HCT116 (cell line): ENCODE measurements at regions not wholly inside any gene's neighbourhood (a gene's known extent, or its start where the extent isn't known, plus 50 kb on each side); places are given as distances from the start of the nearest gene placed in this dataset.

Experiments
- ATAC-seq: fragments of 200-7000 bp; cut with Tn5 transposase; 2 replicates; pipeline ENCODE4 v1.9.1; 2020; ENCODE audit warnings: mild to moderate bottlenecking, moderate library complexity
- BruUV-seq: library from RNA; stranded (reverse); fragments of 400-500 nt; replicated peaks from 2 replicates; lab custom pipeline; 2021; lab: Mats Ljungman, UMichigan
- CTCF ChIA-PET: fragments of 300-600 bp; sonication (Branson Sonifier 250); formaldehyde crosslinking; loops from one replicate; lab custom pipeline; 2021; ENCODE audit warnings: antibody characterized with exemption; lab: Charles Lee
- POLR2A ChIA-PET: fragments of 300-600, 350-600 bp; sonication (Branson Sonifier 250); formaldehyde crosslinking; loops from one replicate; lab custom pipeline; 2021; ENCODE audit warnings: antibody characterized with exemption; lab: Charles Lee
- RAD21 ChIA-PET, 2 experiments: fragments of 300-600 bp; sonication (Branson Sonifier 250); formaldehyde crosslinking; loops; one replicate each; lab custom pipeline; 2023; ENCODE audit warnings: low total read pairs in 2 of 2; ENCODE audit not compliant: uncharacterized antibody in 2 of 2, unreplicated experiment in 2 of 2, low non-redundant PET in 1 of 2; lab: Charles Lee
- DNase-seq: peaks from one replicate; pipeline ENCODE4 v3.0.0-alpha.2; 2010; ENCODE audit warnings: low read depth, low spot score
- H2AFZ ChIP-seq: fragments of 200-600 bp; shearing (Covaris generic), sonication (generic); 2 replicates; pipeline ENCODE4 v1.6.1; 2017; ENCODE audit warnings: low read depth, mixed run types, mixed read lengths, antibody characterized with exemption, low read length; ENCODE audit not compliant: poor library complexity, severe bottlenecking
- H3K27ac ChIP-seq: 2 replicates; pipeline ENCODE4 v1.5.1; 2012; ENCODE audit warnings: low read depth, low read length
- H3K27me3 ChIP-seq: fragments of 200-600 bp; sonication (generic); 2 replicates; pipeline ENCODE4 v1.6.1; 2016; ENCODE audit warnings: mixed run types, low read length, mixed read lengths; ENCODE audit not compliant: insufficient read depth
- H3K36me3 ChIP-seq, 2 experiments: fragments of 200-500 bp in 1 of 2; fragments of 200-600 bp in 1 of 2; sonication (Bioruptor generic) in 1 of 2; sonication (generic) in 1 of 2; 2 replicates each; pipeline versions ENCODE4 v1.5.1 to v1.6.1; 2014 to 2016; ENCODE audit warnings: low read length in 2 of 2, inconsistent platforms in 1 of 2, mixed read lengths in 1 of 2, mixed run types in 1 of 2; ENCODE audit not compliant: insufficient read depth in 2 of 2, control insufficient read depth in 1 of 2
- H3K4me1 ChIP-seq, 2 experiments: fragments of 200-600 bp in 1 of 2; sonication (generic) in 1 of 2; 2 replicates each; pipeline versions ENCODE4 v1.5.1 to v1.6.1; 2012 to 2017; ENCODE audit warnings: low read length in 2 of 2, inconsistent platforms in 1 of 2, mild to moderate bottlenecking in 1 of 2, mixed read lengths in 1 of 2, mixed run types in 1 of 2, moderate library complexity in 1 of 2; ENCODE audit not compliant: insufficient read depth in 2 of 2, control insufficient read depth in 1 of 2
- H3K4me2 ChIP-seq: fragments of 200-600 bp; sonication (generic); 2 replicates; pipeline ENCODE4 v1.6.1; 2017; ENCODE audit warnings: mixed run types, low read length, mixed read lengths
- H3K4me3 ChIP-seq, 2 experiments: fragments of 200-600 bp in 1 of 2; sonication (generic) in 1 of 2; replicated peaks in 1 of 2; 2 replicates each; pipeline ENCODE4 v1.5.1; 2011 to 2016; ENCODE audit warnings: low read length in 2 of 2, control low read depth in 1 of 2, low read depth in 1 of 2, mild to moderate bottlenecking in 1 of 2, mixed read lengths in 1 of 2, mixed run types in 1 of 2
- H3K79me2 ChIP-seq: fragments of 200-600 bp; sonication (generic); 2 replicates; pipeline ENCODE4 v1.6.1; 2017; ENCODE audit warnings: mild to moderate bottlenecking, mixed run types, low read length, moderate library complexity, mixed read lengths; ENCODE audit not compliant: insufficient read depth
- H3K9ac ChIP-seq: fragments of 200-600 bp; sonication (generic); 2 replicates; pipeline ENCODE4 v1.6.1; 2016; ENCODE audit warnings: low read length, mixed read lengths
- H3K9me2 ChIP-seq: fragments of 200-600 bp; sonication (generic), shearing (Covaris generic); 2 replicates; pipeline ENCODE4 v1.6.1; 2017; ENCODE audit warnings: mixed run types, mild to moderate bottlenecking, moderate library complexity; ENCODE audit not compliant: insufficient read depth
- H3K9me3 ChIP-seq, 2 experiments: fragments of 200-500 bp in 1 of 2; fragments of 200-600 bp in 1 of 2; sonication (Bioruptor generic) in 1 of 2; sonication (generic) in 1 of 2; 2 replicates each; pipeline ENCODE4 v1.6.1; 2014 to 2017; ENCODE audit warnings: low read length in 2 of 2, mixed read lengths in 2 of 2, inconsistent platforms in 1 of 2, low read depth in 1 of 2, mild to moderate bottlenecking in 1 of 2, mixed run types in 1 of 2, moderate library complexity in 1 of 2; ENCODE audit not compliant: control insufficient read depth in 1 of 2, insufficient read depth in 1 of 2
- H4K20me1 ChIP-seq: fragments of 200-600 bp; sonication (generic), shearing (Covaris generic); 2 replicates; pipeline ENCODE4 v1.6.1; 2017; ENCODE audit warnings: mixed run types, mild to moderate bottlenecking, moderate library complexity; ENCODE audit not compliant: insufficient read depth
- ELF1 ChIP-seq: IDR thresholded peaks from 2 replicates; pipeline ENCODE4 v1.6.1; 2012; ENCODE audit warnings: low read depth, borderline replicate concordance
- EZH2 ChIP-seq: fragments of 200-600 bp; sonication (generic); IDR thresholded peaks from 2 replicates; pipeline ENCODE4 v1.6.1; 2017; ENCODE audit warnings: antibody characterized with exemption, mixed run types
- EZH2phosphoT487 ChIP-seq: fragments of 200-600 bp; IDR thresholded peaks from 2 replicates; pipeline ENCODE4 v1.6.1; 2018; ENCODE audit warnings: antibody characterized with exemption, borderline replicate concordance
- POLR2A ChIP-seq: IDR thresholded peaks from 2 replicates; pipeline ENCODE4 v1.7.0; 2011; ENCODE audit warnings: borderline replicate concordance; ENCODE audit not compliant: insufficient read depth, insufficient read length; ENCODE audit errors: extremely low read depth
- POLR2AphosphoS5 ChIP-seq: IDR thresholded peaks from 2 replicates; pipeline ENCODE4 v1.6.1; 2011; ENCODE audit warnings: mild to moderate bottlenecking, low read depth, low read length, moderate library complexity
- RAD21 ChIP-seq: IDR thresholded peaks from 2 replicates; pipeline ENCODE4 v1.6.1; 2012; ENCODE audit warnings: low read depth, mild to moderate bottlenecking
- SIN3A ChIP-seq: IDR thresholded peaks from 2 replicates; pipeline ENCODE4 v1.6.1; 2012; ENCODE audit warnings: low read depth
- SP1 ChIP-seq: IDR thresholded peaks from 2 replicates; pipeline ENCODE4 v1.6.1; 2012; ENCODE audit warnings: low read depth
- YY1 ChIP-seq: IDR thresholded peaks from 2 replicates; pipeline ENCODE4 v1.6.1; 2011; ENCODE audit warnings: low read length, low read depth, moderate library complexity, mild to moderate bottlenecking; ENCODE audit not compliant: insufficient replicate concordance; ENCODE audit errors: extremely low read depth
- ZFX ChIP-seq: fragments of 450-650 bp; IDR thresholded peaks from 2 replicates; pipeline ENCODE4 v1.6.1; 2017
- intact Hi-C: fragments of 100-400 bp; cut with micrococcal nuclease; formaldehyde crosslinking; loops from 2 replicates; pipeline ENCODE4 v1.10.0; 2022
- TF ChIP-seq, protein P1 (sequence below): IDR thresholded peaks from 2 replicates; pipeline ENCODE4 v1.6.1; 2011; ENCODE audit warnings: mild to moderate bottlenecking, low read length, moderate library complexity; ENCODE audit not compliant: insufficient replicate concordance; ENCODE audit errors: extremely low read depth
- TF ChIP-seq, protein P2 (sequence below): IDR thresholded peaks from 2 replicates; pipeline ENCODE4 v1.6.1; 2012

DNA sequence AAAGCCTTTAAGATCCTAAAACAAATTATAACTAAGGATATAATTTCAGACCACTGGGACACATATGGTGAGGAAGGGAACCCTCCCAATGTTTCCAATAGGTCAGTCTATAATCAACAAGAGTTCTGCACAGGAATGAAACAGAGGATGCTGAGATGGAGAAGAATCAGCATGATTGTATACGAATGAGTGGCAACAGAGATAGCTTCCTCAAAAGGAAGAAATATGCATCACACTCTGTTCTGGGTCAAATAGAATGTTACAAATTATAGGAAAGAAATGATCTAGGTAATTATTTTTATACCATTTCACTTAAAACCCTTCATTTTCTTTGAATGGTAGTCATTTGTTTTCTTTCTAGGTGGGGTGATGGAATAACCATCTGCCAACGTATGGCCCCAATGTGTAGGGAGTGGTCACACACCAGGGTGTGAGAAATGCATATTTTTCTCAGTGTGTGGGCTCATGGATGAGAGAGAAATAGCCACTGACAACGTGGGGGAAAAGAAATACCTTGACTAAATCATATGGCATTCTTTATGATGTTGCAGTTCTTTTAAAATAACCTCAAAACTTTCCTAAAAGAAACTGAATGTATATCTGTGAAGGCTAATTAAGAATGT lies 104.6 kb upstream of the IVNS1ABP start (continued):
- TF ChIP-seq EZH2, result no peak

DNA sequence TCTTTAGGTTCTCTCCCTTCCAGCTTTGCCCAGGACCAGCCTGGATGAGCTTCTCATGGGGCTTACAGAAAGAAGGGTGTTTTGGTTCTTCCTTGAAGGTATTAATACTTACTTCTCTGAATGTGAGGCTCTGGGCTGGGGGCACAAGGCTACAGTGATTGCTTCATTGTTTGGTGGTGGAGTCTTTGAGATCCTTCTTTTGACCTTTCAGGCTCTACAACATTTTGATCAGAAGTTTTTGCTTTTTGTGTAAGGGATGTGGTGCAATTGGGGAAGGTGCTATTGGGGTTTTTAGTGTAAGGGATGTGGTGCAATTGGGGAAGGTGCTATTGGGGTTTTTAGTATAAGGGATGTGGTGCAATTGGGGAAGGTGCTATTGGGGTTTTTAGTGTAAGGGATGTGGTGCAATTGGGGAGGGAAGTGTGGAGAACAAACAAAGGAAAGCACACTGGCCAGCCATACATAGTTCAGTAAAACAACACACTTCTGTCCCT lies 103.6 kb upstream of the IVNS1ABP start:
- intact Hi-C loops, result no loop called here
- ChIA-PET POLR2A (no interaction called here), CTCF (no interaction called here), RAD21 (no interaction called here)
- Histone ChIP-seq H4K20me1 (no peaks in the 10 kb centered on the region), H3K4me1 (no peaks in the 10 kb centered on the region), H3K4me2 (no peak overlapping the region), H3K9me3 (no peaks in the 10 kb centered on the region), H3K4me3 (no peak overlapping the region), H3K79me2 (no peaks in the 10 kb centered on the region), H3K27me3 (no peaks in the 10 kb centered on the region), H3K9me2 (no peaks in the 10 kb centered on the region), H3K36me3 (no peaks in the 10 kb centered on the region), H3K9ac (no peak overlapping the region), H3K27ac (no peak overlapping the region), H2AFZ (no peak overlapping the region)
- no peak for DNase-seq
- BruUV-seq, result no TSS peak
- no peak for TF ChIP-seq EZH2phosphoT487
- no peak for TF ChIP-seq SIN3A
- TF ChIP-seq POLR2AphosphoS5, result no peak
- TF ChIP-seq, protein P1, sequence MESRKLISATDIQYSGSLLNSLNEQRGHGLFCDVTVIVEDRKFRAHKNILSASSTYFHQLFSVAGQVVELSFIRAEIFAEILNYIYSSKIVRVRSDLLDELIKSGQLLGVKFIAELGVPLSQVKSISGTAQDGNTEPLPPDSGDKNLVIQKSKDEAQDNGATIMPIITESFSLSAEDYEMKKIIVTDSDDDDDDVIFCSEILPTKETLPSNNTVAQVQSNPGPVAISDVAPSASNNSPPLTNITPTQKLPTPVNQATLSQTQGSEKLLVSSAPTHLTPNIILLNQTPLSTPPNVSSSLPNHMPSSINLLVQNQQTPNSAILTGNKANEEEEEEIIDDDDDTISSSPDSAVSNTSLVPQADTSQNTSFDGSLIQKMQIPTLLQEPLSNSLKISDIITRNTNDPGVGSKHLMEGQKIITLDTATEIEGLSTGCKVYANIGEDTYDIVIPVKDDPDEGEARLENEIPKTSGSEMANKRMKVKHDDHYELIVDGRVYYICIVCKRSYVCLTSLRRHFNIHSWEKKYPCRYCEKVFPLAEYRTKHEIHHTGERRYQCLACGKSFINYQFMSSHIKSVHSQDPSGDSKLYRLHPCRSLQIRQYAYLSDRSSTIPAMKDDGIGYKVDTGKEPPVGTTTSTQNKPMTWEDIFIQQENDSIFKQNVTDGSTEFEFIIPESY, result no peak
- TF ChIP-seq ELF1, result no peak
- TF ChIP-seq EZH2, result no peak
- no peak for TF ChIP-seq SP1
- TF ChIP-seq RAD21, result no peak
- no peak for TF ChIP-seq YY1
- no peak for TF ChIP-seq POLR2A
- no peak for TF ChIP-seq ZFX
- TF ChIP-seq, protein P2, sequence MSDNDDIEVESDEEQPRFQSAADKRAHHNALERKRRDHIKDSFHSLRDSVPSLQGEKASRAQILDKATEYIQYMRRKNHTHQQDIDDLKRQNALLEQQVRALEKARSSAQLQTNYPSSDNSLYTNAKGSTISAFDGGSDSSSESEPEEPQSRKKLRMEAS, result no peak
- ATAC-seq, result no peak
